Esophagus squamous epithelium (tissue), 4 donors: ENCODE measurements at regions not wholly inside any gene's neighbourhood (a gene's known extent, or its start where the extent isn't known, plus 50 kb on each side); places are given as distances from the start of the nearest gene placed in this dataset.

Source experiments
- POLR2A ChIP-seq, 4 donors: fragments of 450-650 bp; IDR thresholded peaks; one replicate each; pipeline ENCODE4 v1.6.1; 2017; ENCODE audit warnings: antibody characterized with exemption in 4 of 4, mild to moderate bottlenecking in 4 of 4, moderate library complexity in 3 of 4
- TF ChIP-seq, protein P1 (sequence below), 6 experiments: fragments of 450-650 bp in 4 of 6; fragments of 200-600 bp in 2 of 6; sonication (generic) in 2 of 6; IDR thresholded peaks; one replicate each; pipeline ENCODE4 v1.5.1; 2016 to 2019; ENCODE audit warnings: antibody characterized with exemption in 6 of 6, mild to moderate bottlenecking in 4 of 6, moderate library complexity in 4 of 6

DNA sequence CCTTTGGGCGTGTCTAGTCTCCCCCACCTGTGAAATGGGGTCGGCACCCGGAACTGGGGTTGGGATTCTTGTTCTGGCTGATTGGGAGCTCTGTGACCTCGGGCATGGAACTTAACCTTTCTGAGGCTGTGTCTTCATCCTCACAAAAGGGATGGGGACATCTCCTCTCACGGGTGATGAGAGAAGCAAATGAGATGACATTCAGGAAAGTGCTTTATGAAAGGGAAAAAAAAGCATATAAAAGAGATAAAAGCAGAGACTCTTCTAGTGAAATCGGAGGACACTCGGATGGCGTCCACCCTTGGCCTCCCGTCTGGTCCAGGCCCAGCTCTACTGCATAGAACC lies 98.9 kb downstream of the LRRC74A start:
- TF ChIP-seq, protein P1, sequence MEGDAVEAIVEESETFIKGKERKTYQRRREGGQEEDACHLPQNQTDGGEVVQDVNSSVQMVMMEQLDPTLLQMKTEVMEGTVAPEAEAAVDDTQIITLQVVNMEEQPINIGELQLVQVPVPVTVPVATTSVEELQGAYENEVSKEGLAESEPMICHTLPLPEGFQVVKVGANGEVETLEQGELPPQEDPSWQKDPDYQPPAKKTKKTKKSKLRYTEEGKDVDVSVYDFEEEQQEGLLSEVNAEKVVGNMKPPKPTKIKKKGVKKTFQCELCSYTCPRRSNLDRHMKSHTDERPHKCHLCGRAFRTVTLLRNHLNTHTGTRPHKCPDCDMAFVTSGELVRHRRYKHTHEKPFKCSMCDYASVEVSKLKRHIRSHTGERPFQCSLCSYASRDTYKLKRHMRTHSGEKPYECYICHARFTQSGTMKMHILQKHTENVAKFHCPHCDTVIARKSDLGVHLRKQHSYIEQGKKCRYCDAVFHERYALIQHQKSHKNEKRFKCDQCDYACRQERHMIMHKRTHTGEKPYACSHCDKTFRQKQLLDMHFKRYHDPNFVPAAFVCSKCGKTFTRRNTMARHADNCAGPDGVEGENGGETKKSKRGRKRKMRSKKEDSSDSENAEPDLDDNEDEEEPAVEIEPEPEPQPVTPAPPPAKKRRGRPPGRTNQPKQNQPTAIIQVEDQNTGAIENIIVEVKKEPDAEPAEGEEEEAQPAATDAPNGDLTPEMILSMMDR (IDR thresholded peaks at IDR 0.05) = no peak
- no peak for TF ChIP-seq POLR2A (IDR thresholded peaks at IDR 0.05)
